HG03045 (cell line): ENCODE measurements at regions not wholly inside any gene's neighbourhood (a gene's known extent, or its start where the extent isn't known, plus 50 kb on each side); places are given as distances from the start of the nearest gene placed in this dataset.

Source experiments
- ATAC-seq: cut with Tn5 transposase; IDR thresholded peaks from one replicate; pipeline ENCODE4 v1.9.1; 2021; ENCODE audit warnings: mild to moderate bottlenecking, moderate library complexity; ENCODE audit not compliant: unreplicated experiment

- ATAC-seq: no peak
These were observed 295.9 kb upstream of the N4BP1 start for GRCh38 chr16:48905632-48906505.

GRCh38 chr16:48904333-48904732, 294.4 kb upstream of the N4BP1 start:
- no peak for ATAC-seq

- ATAC-seq: no peak
These were observed 293.1 kb upstream of the N4BP1 start for GRCh38 chr16:48903039-48903438.

DNA sequence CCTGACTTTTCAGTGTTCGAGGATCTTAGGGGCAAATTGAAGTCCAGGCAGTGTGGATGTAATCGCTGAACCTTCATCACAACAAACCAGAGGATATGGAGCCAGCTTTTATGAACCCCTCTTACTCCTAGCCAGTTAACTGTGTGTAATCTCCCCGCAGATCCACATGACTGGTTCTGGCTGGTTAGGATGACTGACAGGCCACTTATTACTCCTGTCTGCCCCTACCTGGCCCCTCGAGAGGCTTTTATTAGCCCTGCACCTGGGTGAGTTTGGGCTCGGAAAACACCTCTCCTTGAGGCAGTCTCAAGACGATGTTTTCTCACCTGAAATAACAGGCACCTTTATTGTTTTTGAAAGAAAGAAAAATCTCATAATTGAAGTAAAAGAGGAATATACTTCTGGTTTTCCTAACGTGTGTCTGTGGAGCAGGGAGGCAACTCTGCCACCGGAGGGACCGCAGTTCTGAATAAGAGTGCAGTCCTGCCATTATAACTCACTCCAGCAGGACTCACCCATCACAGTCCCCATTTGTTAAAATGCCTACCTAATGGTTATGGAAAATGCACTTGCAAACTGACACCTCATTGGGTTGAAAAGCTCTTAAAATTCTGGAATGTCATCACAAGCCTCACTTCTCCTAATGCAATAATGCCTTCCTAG, 291.9 kb upstream of the N4BP1 start:
- ATAC-seq: no peak

- ATAC-seq: no peak
These were observed 289.5 kb upstream of the N4BP1 start for GRCh38 chr16:48899500-48899899.

- ATAC-seq: no peak
These were observed 287.8 kb upstream of the N4BP1 start for GRCh38 chr16:48897698-48898205.

GRCh38 chr16:48895142-48895541, 285.2 kb upstream of the N4BP1 start:
- ATAC-seq: no peak

- no peak for ATAC-seq
These were observed 282.9 kb upstream of the N4BP1 start for GRCh38 chr16:48892893-48893292.

- ATAC-seq: no peak
These were observed 277.7 kb upstream of the N4BP1 start for GRCh38 chr16:48887646-48888210.

DNA sequence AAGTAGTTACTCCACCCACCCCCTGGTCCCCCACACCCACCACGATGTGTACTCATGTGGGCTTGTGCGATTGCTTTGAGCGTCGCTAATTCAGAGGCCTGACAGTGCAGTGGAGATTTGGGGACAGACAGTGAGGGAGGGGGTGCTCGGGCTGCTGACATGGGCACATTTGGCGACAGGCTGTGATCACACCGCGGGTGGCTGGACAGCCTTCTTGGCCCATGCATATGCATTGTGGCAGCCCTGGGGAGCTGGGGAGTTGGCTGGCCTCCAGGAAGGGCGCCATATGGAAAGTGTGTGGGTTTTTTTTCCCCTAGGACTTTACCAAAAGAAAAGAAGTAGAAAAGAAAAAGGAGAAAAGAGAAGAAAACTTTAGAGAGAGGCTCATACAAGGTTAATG, 275.5 kb upstream of the N4BP1 start:
- ATAC-seq: no peak

GRCh38 chr16:48881272-48881671, 271.3 kb upstream of the N4BP1 start:
- no peak for ATAC-seq

DNA sequence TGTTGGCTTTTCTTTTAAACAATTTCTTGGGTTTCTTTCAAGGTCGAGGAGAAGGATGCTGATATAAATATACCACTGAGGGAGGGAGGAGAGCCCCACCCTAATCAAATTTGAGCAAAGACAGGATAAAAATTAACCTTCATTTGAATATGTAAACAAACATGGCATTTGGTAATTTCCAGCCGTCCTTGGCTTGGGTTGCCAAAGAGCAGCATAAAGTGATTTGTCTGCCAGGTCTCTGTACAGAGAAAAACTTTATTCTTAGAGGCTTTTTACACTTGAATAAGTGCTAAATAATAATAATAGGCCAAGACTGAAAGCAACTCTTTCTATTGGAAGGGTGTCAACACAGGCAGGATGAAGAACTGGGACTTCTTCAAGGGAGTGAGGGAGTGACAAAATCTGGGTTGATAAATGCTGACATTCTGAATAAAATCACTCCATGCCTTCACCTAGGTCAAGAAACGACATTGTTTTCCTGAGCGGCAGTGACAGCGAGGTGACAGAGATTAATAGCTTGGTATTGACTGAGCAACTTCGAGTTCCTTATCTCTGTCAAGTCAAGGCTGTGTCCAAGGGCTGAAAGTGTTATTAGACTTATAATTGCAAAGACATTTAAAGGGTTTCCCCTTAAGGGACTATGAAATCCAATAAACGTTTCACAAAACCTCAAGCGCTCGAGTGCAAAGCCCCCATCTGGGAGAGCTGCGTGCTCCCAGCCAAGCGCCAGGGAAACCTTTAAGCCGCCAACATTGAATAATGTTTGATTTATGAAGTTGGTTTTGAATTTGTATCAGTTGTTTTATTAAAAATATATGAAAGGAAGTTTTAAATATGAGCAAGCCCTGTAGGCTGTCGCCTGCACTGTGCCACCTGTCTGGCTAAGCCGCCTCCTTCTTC, 269.5 kb upstream of the N4BP1 start:
- ATAC-seq: no peak

GRCh38 chr16:48877946-48878345, 268.0 kb upstream of the N4BP1 start:
- no peak for ATAC-seq

- no peak for ATAC-seq
These were observed 260.2 kb upstream of the N4BP1 start for GRCh38 chr16:48870141-48870540.

DNA sequence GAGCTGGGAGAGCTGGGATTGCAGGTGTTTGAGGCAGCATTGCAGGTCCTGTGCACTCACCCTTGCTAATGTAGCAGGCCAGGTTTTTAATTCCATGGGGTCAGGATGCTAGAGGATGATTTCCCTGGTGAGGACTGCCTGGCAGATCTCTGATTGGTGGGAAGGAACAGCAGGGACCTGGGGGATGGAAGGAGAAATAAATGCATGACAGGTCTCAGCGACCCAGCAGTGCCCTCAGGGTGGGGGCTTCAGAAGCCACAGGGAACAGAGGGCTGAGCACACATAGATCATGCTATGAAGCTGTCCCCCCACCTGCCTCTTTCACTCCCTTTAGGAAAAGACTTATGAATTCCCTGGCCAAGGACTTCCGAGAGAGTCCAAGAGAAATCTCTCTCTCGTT, 255.5 kb upstream of the N4BP1 start:
- no peak for ATAC-seq

DNA sequence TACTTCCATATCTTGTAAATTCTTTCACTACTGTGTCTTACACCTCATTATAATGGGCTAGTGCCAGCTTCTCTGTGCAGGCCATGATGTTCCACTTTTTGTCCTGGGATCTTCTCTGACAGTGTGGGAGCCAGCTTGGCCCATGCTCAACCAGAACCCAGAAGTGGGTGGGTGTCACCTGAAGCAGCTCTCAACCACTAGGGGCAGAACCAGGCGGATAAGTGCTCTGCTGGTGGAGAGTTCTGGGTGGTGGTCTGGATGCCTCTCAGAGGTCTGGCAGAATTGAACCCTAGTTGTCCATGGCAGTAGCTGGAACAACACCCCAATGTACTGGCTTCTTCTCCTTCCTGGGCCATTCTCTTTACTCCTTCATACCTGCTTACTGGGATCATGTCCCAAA, 254.1 kb upstream of the N4BP1 start:
- no peak for ATAC-seq

- ATAC-seq: no peak
These were observed 252.1 kb upstream of the N4BP1 start for GRCh38 chr16:48862087-48862532.

DNA sequence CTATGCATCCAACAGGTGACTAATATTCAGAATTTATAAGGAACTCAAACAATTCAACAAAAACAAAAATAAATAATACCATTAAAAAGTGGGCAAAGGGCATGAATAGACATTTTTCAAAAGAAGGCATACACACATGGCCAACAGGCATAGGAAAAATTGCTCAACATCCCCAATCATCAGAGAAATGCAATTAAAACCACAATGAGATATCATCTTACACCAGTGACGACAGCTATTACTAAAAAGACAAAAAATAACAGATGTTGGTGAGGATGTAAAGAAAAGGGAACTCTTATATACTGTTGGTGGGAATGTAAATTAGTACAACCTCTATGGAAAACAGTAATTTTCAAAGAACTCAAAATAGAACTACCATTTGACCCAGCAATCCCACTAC, 250.4 kb upstream of the N4BP1 start:
- no peak for ATAC-seq

DNA sequence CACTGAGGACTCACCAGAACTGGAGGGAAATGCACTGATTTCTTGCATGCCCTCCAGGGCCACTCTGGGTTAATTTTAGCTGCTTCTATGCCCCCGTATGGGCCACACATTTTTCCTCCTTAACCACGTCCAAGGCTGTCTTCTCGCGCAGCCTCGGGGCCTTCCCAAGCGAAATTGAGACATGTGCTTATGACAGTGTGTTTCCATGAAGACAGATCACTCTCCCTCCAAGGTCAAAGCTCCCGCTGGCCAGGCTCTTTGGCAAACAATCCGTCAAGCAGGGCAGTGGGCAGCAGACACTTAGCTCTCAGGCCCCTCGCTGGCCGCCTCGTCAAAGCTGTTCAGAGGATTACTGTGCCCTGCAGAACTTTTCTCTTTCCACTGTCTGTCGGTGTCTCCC, 243.0 kb upstream of the N4BP1 start:
- ATAC-seq: no peak

DNA sequence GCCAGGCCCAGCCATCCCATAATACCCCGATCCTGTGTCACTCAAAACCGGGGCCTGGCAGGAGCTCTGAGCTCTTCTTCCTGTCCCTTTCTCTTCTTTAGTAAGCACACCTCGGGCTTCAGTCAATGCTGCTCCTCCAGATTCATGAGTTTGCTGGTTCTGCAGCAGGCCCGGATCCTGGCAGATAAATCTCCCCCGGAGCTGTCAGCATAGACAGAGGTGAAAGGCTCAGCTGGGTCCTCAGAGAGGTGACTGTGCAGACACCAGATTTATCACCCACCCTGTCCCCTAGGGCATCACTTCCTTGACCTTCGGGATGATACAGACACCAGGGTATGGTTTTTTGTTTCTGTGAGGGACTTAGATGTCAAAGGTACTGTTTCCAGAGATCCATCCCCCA, 242.5 kb upstream of the N4BP1 start:
- ATAC-seq: no peak
